Stimulated activated CD4-positive, alpha-beta T cell treated with anti-CD3 and anti-CD28 coated beads, TNF-alpha, amount 100 ng/mL, for 24 hours (primary cell): ENCODE measurements at regions not wholly inside any gene's neighbourhood (a gene's known extent, or its start where the extent isn't known, plus 50 kb on each side); places are given as distances from the start of the nearest gene placed in this dataset.

Experiments
- DNase-seq, 3 experiments: peaks; one replicate each; pipeline ENCODE4 v3.0.0-alpha.2; 2020; ENCODE audit warnings: low read depth in 3 of 3

- no peak for DNase-seq
Observed at GRCh38 chrX:39941332-39941920, 156.3 kb downstream of the BCOR start.

GRCh38 chrX:39944416-39944815 is 153.3 kb downstream of the BCOR start:
- DNase-seq, result no peak

- DNase-seq, result no peak
Observed at GRCh38 chrX:39945709-39946108, 152.0 kb downstream of the BCOR start.

GRCh38 chrX:39946822-39947221 is 150.9 kb downstream of the BCOR start:
- no peak for DNase-seq

- DNase-seq, result no peak
Observed at GRCh38 chrX:39948582-39948981, 149.2 kb downstream of the BCOR start.

- DNase-seq, result no peak
Observed at GRCh38 chrX:39950018-39950688, 147.6 kb downstream of the BCOR start.

GRCh38 chrX:39952989-39953388 is 144.8 kb downstream of the BCOR start:
- no peak for DNase-seq

- no peak for DNase-seq
Observed at GRCh38 chrX:39953879-39954278, 143.9 kb downstream of the BCOR start.

- no peak for DNase-seq
Observed at GRCh38 chrX:39954851-39955250, 142.9 kb downstream of the BCOR start.

- no peak for DNase-seq
Observed at GRCh38 chrX:39955625-39956024, 142.1 kb downstream of the BCOR start.

- no peak for DNase-seq
Observed at GRCh38 chrX:39956803-39957394, 140.9 kb downstream of the BCOR start.

- DNase-seq, result no peak
Observed at GRCh38 chrX:39957816-39958566, 139.8 kb downstream of the BCOR start.

GRCh38 chrX:39958850-39959249 is 138.9 kb downstream of the BCOR start:
- DNase-seq, result no peak

GRCh38 chrX:39960219-39960618 is 137.5 kb downstream of the BCOR start:
- DNase-seq, result no peak

GRCh38 chrX:39961441-39961840 is 136.3 kb downstream of the BCOR start:
- DNase-seq, result no peak

- no peak for DNase-seq
Observed at GRCh38 chrX:39965051-39965573, 132.6 kb downstream of the BCOR start.

- DNase-seq, result no peak
Observed at GRCh38 chrX:39966176-39966575, 131.6 kb downstream of the BCOR start.

GRCh38 chrX:39967348-39967747 is 130.4 kb downstream of the BCOR start:
- DNase-seq, result no peak

GRCh38 chrX:39969099-39969818 is 128.5 kb downstream of the BCOR start:
- no peak for DNase-seq

- no peak for DNase-seq
Observed at GRCh38 chrX:39969819-39970504, 127.8 kb downstream of the BCOR start.

- DNase-seq, result no peak
Observed at GRCh38 chrX:39971760-39972159, 126.0 kb downstream of the BCOR start.
